CD4-positive, alpha-beta T cell (primary cell): ENCODE measurements at regions not wholly inside any gene's neighbourhood (a gene's known extent, or its start where the extent isn't known, plus 50 kb on each side); places are given as distances from the start of the nearest gene placed in this dataset.

Source experiments
- ATAC-seq: fragments of 200-7000 bp; cut with Tn5 transposase; one replicate; pipeline ENCODE4 v1.10.0; 2022; ENCODE audit warnings: mild to moderate bottlenecking; ENCODE audit not compliant: poor library complexity
- CTCF ChIA-PET: fragments of 350-600 bp; sonication (Branson Sonifier 250); formaldehyde crosslinking; loops from one replicate; lab custom pipeline; 2021; ENCODE audit warnings: antibody characterized with exemption, inconsistent platforms; lab: Charles Lee
- POLR2A ChIA-PET: fragments of 350-600 bp; sonication (Branson Sonifier 250); formaldehyde crosslinking; loops from one replicate; lab custom pipeline; 2021; ENCODE audit warnings: antibody characterized with exemption, inconsistent platforms; lab: Charles Lee
- DNase-seq, 14 experiments: peaks; one replicate each; pipeline ENCODE4 v3.0.0-alpha.2; 2013 to 2020; ENCODE audit warnings: mixed read lengths in 2 of 14
- H3K27ac ChIP-seq, 2 donors: one replicate each; pipeline versions ENCODE4 v1.5.1 to v1.7.0; 2013; ENCODE audit warnings: low read length in 2 of 2, low read depth in 1 of 2, mild to moderate bottlenecking in 1 of 2
- H3K27me3 ChIP-seq, 2 experiments: 1 replicate in 1 of 2; 2 replicates in 1 of 2; pipeline versions ENCODE4 v1.6.1 to v1.7.0; 2013; ENCODE audit warnings: low read length in 2 of 2, control low read depth in 1 of 2, mild to moderate bottlenecking in 1 of 2, moderate library complexity in 1 of 2; ENCODE audit not compliant: insufficient read depth in 2 of 2, control insufficient read depth in 1 of 2
- H3K36me3 ChIP-seq: one replicate; pipeline ENCODE4 v1.6.1; 2013; ENCODE audit warnings: low read length, control low read depth; ENCODE audit not compliant: insufficient read depth
- H3K4me1 ChIP-seq: one replicate; pipeline ENCODE4 v1.6.1; 2013; ENCODE audit warnings: low read length, control low read depth; ENCODE audit not compliant: insufficient read depth
- H3K4me3 ChIP-seq: one replicate; pipeline ENCODE4 v1.5.1; 2013; ENCODE audit warnings: mild to moderate bottlenecking, low read length, moderate library complexity
- H3K9me3 ChIP-seq, 2 experiments: 1 replicate in 1 of 2; 2 replicates in 1 of 2; pipeline versions ENCODE4 v1.6.1 to v1.7.0; 2013; ENCODE audit warnings: low read length in 2 of 2, mild to moderate bottlenecking in 2 of 2, control low read depth in 1 of 2, moderate library complexity in 1 of 2; ENCODE audit not compliant: control insufficient read depth in 1 of 2, insufficient read depth in 1 of 2
- H3K27ac Mint-ChIP-seq: one replicate; pipeline ENCODE4 v1.8.0; 2020; ENCODE audit warnings: mixed read lengths
- H3K27me3 Mint-ChIP-seq: one replicate; pipeline ENCODE4 v1.8.0; 2021; ENCODE audit warnings: mixed read lengths
- H3K36me3 Mint-ChIP-seq: one replicate; pipeline ENCODE4 v1.8.0; 2021; ENCODE audit warnings: low read depth, mixed read lengths
- H3K4me1 Mint-ChIP-seq: one replicate; pipeline ENCODE4 v1.8.0; 2021; ENCODE audit warnings: low read depth, mixed read lengths
- H3K4me3 Mint-ChIP-seq: one replicate; pipeline ENCODE4 v1.8.0; 2020; ENCODE audit warnings: mild to moderate bottlenecking, mixed read lengths
- H3K9me3 Mint-ChIP-seq: one replicate; pipeline ENCODE4 v1.8.0; 2020; ENCODE audit warnings: mixed read lengths
- intact Hi-C, 2 experiments: fragments of 100-400 bp; cut with DNase I in 1 of 2; cut with micrococcal nuclease in 1 of 2; formaldehyde crosslinking; loops; one replicate each; pipeline versions ENCODE4 v1.15.1 to v1.9.0; 2023 to 2025; cut with DNase I, micrococcal nuclease
- TF ChIP-seq, protein P1 (sequence below): fragments of 200-600 bp; IDR thresholded peaks from one replicate; pipeline ENCODE4 v1.8.0; 2022; ENCODE audit warnings: antibody characterized with exemption, mild to moderate bottlenecking

DNA sequence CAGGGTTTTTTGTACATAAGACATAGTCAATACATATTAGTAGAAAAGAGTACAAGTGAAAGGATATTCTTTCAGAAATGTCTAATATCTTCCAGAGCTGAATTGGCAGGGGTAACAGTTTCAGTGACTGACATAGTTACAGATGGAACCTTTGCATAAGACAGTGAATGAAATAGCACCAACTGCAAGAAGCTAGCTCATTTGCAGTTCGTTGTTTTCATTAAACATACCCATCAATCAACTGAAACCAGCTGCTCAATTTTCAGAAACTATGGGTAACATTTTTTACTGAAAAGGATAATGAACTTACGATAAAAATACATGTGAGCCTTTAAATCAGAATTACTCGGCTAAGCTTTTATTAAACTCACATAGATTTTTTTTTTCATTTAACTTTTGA, 93.9 kb upstream of the EPHA3 start:
- Mint-ChIP-seq H3K9me3 (peaks cover 7% of the 10 kb centered on the region), H3K27me3 (no peaks in the 10 kb centered on the region), H3K4me3 (no peak overlapping the region), H3K4me1 (no peaks in the 10 kb centered on the region), H3K27ac (no peak overlapping the region), H3K36me3 (no peaks in the 10 kb centered on the region)
- peaks cover 0 to 5% of the 10 kb centered on the region in 2 experiments for H3K9me3 ChIP-seq
- H3K36me3 ChIP-seq = no peaks in the 10 kb centered on the region
- ATAC-seq = no peak
- H3K27me3 ChIP-seq = no peaks in the 10 kb centered on the region
- intact Hi-C loops = no loop called here
- ChIA-PET POLR2A (no interaction called here), CTCF (no interaction called here)
- H3K4me1 ChIP-seq = no peaks in the 10 kb centered on the region
- no peak for DNase-seq
- H3K27ac ChIP-seq = no peak overlapping the region
- H3K4me3 ChIP-seq = no peak overlapping the region
- TF ChIP-seq, protein P1, sequence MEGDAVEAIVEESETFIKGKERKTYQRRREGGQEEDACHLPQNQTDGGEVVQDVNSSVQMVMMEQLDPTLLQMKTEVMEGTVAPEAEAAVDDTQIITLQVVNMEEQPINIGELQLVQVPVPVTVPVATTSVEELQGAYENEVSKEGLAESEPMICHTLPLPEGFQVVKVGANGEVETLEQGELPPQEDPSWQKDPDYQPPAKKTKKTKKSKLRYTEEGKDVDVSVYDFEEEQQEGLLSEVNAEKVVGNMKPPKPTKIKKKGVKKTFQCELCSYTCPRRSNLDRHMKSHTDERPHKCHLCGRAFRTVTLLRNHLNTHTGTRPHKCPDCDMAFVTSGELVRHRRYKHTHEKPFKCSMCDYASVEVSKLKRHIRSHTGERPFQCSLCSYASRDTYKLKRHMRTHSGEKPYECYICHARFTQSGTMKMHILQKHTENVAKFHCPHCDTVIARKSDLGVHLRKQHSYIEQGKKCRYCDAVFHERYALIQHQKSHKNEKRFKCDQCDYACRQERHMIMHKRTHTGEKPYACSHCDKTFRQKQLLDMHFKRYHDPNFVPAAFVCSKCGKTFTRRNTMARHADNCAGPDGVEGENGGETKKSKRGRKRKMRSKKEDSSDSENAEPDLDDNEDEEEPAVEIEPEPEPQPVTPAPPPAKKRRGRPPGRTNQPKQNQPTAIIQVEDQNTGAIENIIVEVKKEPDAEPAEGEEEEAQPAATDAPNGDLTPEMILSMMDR = no peak

DNA sequence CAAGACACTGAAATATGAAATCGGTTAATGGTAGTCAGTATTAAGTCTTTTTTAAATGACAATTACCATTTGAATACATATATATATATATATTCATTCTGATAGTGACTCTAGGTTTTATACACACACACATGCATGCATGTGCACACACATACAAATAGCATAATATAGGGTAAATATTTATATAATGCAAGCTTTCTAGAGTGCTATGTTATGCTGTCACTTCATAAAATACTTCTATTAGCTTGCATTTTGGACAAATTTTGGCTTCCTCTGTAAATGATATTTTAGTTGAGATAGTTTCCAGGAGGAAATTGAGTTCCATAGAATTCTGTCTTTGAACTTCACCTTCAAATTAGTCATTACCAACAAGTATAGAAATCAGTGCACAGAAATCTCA, 89.9 kb upstream of the EPHA3 start:
- H3K4me3 ChIP-seq = no peak overlapping the region
- no peaks in the 10 kb centered on the region for H3K36me3 Mint-ChIP-seq
- CTCF ChIA-PET = no interaction called here
- no peaks in the 10 kb centered on the region for H3K4me1 ChIP-seq
- DNase-seq = no peak
- no peaks in the 10 kb centered on the region for H3K27me3 ChIP-seq
- H3K4me1 Mint-ChIP-seq = no peaks in the 10 kb centered on the region
- peaks cover 7% of the 10 kb centered on the region for H3K9me3 Mint-ChIP-seq
- no peaks in the 10 kb centered on the region for H3K36me3 ChIP-seq
- POLR2A ChIA-PET = no interaction called here
- no peak overlapping the region for H3K4me3 Mint-ChIP-seq
- no peak overlapping the region for H3K27ac Mint-ChIP-seq
- ATAC-seq = no peak
- H3K27ac ChIP-seq = no peak overlapping the region
- H3K9me3 ChIP-seq = peaks cover 5% of the 10 kb centered on the region in 2 experiments
- TF ChIP-seq, protein P1 = no peak
- H3K27me3 Mint-ChIP-seq = no peaks in the 10 kb centered on the region
- intact Hi-C loops = no loop called here

DNA sequence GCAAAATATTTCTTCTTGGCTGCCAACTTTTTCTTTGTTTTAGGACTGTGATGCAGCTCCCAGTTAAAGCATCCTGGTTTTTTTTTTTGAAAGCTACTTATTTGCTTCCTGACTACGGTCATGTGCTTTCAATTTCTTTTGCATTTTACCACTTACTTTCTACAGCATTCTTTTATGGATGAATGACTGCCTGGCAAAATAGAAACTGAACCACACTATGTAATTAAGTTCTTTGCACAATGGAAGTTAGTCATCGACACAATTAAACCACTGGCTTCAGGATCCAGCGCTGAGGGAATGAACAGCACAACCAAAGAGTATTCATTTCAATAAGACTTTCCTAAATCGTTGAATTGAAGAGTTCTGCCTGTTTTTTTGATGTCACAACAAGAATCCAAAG, 82.2 kb upstream of the EPHA3 start:
- Histone ChIP-seq H3K9me3 (peaks cover 0 to 3% of the 10 kb centered on the region in 2 experiments), H3K36me3 (no peaks in the 10 kb centered on the region), H3K27me3 (no peaks in the 10 kb centered on the region), H3K4me3 (no peak overlapping the region), H3K4me1 (no peaks in the 10 kb centered on the region), H3K27ac (no peak overlapping the region)
- TF ChIP-seq, protein P1 = no peak
- H3K4me3 Mint-ChIP-seq = no peak overlapping the region
- POLR2A ChIA-PET = no interaction called here
- DNase-seq (no peak), ATAC-seq (no peak)
- intact Hi-C loops = no loop called here
- no peaks in the 10 kb centered on the region for H3K4me1 Mint-ChIP-seq
- H3K36me3 Mint-ChIP-seq = no peaks in the 10 kb centered on the region
- CTCF ChIA-PET = no interaction called here
- no peak overlapping the region for H3K27ac Mint-ChIP-seq
- no peaks in the 10 kb centered on the region for H3K27me3 Mint-ChIP-seq
- no peaks in the 10 kb centered on the region for H3K9me3 Mint-ChIP-seq
